Mesendoderm (in vitro differentiated cells): ENCODE measurements at regions not wholly inside any gene's neighbourhood (a gene's known extent, or its start where the extent isn't known, plus 50 kb on each side); places are given as distances from the start of the nearest gene placed in this dataset.

Source experiments
- DNase-seq: peaks from one replicate; pipeline ENCODE4 v3.0.0; 2013
- H2AK5ac ChIP-seq: 2 replicates; pipeline ENCODE4 v1.6.1; 2013; ENCODE audit warnings: low read length, inconsistent platforms
- H2BK120ac ChIP-seq: 2 replicates; pipeline ENCODE4 v1.6.1; 2013; ENCODE audit warnings: low read depth, mild to moderate bottlenecking, low read length, moderate library complexity, mixed read lengths
- H2BK15ac ChIP-seq: replicated peaks from 2 replicates; pipeline ENCODE4 v1.6.1; 2013; ENCODE audit warnings: low read depth, mild to moderate bottlenecking, moderate library complexity
- H2BK5ac ChIP-seq: 2 replicates; pipeline ENCODE4 v1.6.1; 2013; ENCODE audit warnings: low read length, inconsistent platforms
- H3K18ac ChIP-seq: 2 replicates; pipeline ENCODE4 v1.6.1; 2013; ENCODE audit warnings: mild to moderate bottlenecking, low read length, mixed read lengths
- H3K23ac ChIP-seq: one replicate; pipeline ENCODE4 v1.6.1; 2013; ENCODE audit warnings: low read length
- H3K27ac ChIP-seq: 2 replicates; pipeline ENCODE4 v1.5.1; 2013; ENCODE audit warnings: low read depth, mild to moderate bottlenecking, inconsistent platforms, low read length, moderate library complexity
- H3K27me3 ChIP-seq: 2 replicates; pipeline ENCODE4 v1.6.1; 2013; ENCODE audit warnings: low read length, control low read depth, mild to moderate bottlenecking, inconsistent platforms; ENCODE audit not compliant: insufficient read depth, poor library complexity
- H3K36me3 ChIP-seq: 2 replicates; pipeline ENCODE4 v1.6.1; 2013; ENCODE audit warnings: low read length, inconsistent platforms; ENCODE audit not compliant: control insufficient read depth, insufficient read depth
- H3K4ac ChIP-seq: one replicate; pipeline ENCODE4 v1.6.1; 2013; ENCODE audit warnings: low read depth, mild to moderate bottlenecking, low read length, moderate library complexity
- H3K4me1 ChIP-seq: 2 replicates; pipeline ENCODE4 v1.6.1; 2013; ENCODE audit warnings: low read depth, low read length, inconsistent platforms; ENCODE audit not compliant: control insufficient read depth
- H3K4me2 ChIP-seq: 2 replicates; pipeline ENCODE4 v1.6.1; 2013; ENCODE audit warnings: low read length
- H3K4me3 ChIP-seq: 2 replicates; pipeline ENCODE4 v1.5.1; 2013; ENCODE audit warnings: mild to moderate bottlenecking, low read length
- H3K56ac ChIP-seq: one replicate; pipeline ENCODE4 v1.6.1; 2013; ENCODE audit warnings: low read length
- H3K79me1 ChIP-seq: 2 replicates; pipeline ENCODE4 v1.6.1; 2013; ENCODE audit warnings: low read length, inconsistent platforms
- H3K79me2 ChIP-seq: 2 replicates; pipeline ENCODE4 v1.6.1; 2013; ENCODE audit warnings: mild to moderate bottlenecking, low read length; ENCODE audit not compliant: control insufficient read depth, insufficient read depth
- H3K9ac ChIP-seq: 2 replicates; pipeline ENCODE4 v1.6.1; 2013; ENCODE audit warnings: low read length, inconsistent platforms
- H4K5ac ChIP-seq: one replicate; pipeline ENCODE4 v1.6.1; 2013; ENCODE audit warnings: low read length
- H4K8ac ChIP-seq: one replicate; pipeline ENCODE4 v1.6.1; 2013; ENCODE audit warnings: low read depth, mild to moderate bottlenecking, control low read depth, low read length, moderate library complexity
- WGBS: extraction: QIAGEN DNeasy Blood & Tissue Kit; methylation state at CpG from one replicate; pipeline ENCODE4 v1.1.7; 2013; ENCODE audit warnings: low lambda C conversion rate, missing lambda C conversion rate; ENCODE audit not compliant: insufficient coverage; ENCODE audit errors: extremely low coverage; 5-methylcytosine and 5-hydroxymethylcytosine counted together

DNA sequence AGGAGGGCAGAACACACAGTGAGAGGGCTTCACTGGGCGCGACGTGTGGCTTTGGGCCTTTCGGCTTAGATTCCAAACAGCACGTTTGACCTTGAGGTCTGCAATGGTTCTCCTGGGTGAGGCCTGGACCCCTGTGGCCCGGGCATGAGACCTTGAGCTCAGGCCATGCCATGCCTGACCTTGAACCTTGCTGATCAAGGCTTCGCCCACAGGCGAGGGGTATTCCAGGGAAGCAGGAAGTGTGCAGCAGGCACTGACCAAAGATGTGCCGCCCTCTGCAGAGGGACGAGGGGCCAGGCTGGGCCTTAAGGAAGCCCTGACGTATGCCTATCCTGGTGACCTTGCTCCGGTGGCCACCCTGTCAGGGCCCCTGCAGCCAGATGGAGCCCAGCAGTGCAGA, 178.3 kb upstream of the HDAC4 start:
- Histone ChIP-seq H3K27me3 (no peaks in the 10 kb centered on the region), H3K36me3 (no peaks in the 10 kb centered on the region), H3K9ac (no peak overlapping the region), H3K56ac (no peak overlapping the region), H3K4me3 (no peak overlapping the region), H4K5ac (no peak overlapping the region), H2BK15ac (no peak overlapping the region), H3K4ac (no peak overlapping the region), H3K4me1 (no peaks in the 10 kb centered on the region), H2AK5ac (no peak overlapping the region), H3K23ac (no peak overlapping the region), H3K79me1 (no peaks in the 10 kb centered on the region), H3K27ac (no peak overlapping the region), H3K79me2 (no peaks in the 10 kb centered on the region), H2BK120ac (no peak overlapping the region), H3K18ac (no peak overlapping the region), H4K8ac (no peak overlapping the region), H2BK5ac (no peak overlapping the region), H3K4me2 (no peak overlapping the region)
- no peak for DNase-seq
- WGBS = no CpG with 5 or more reads among the region's 12 CpGs

DNA sequence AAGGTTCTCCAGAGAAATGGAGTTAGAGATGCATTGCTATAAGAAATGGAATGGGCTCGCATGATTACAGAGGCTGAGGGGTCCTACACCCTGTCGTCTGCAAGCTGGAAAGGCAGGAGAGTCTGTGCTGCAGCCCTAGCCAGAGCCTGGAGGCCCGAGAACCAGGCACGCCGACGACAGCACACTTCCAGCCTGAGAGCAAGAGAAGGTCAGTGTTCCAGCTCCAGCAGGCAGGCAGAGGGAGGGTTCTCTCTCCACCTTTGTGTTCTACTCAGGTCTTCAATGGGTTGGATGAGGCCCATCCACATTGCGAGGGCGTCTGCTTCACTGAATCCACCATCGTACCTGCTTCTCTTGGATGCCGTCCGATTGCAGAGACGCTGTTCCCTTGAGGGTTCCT, 177.6 kb upstream of the HDAC4 start:
- Histone ChIP-seq H2AK5ac (no peak overlapping the region), H3K27me3 (no peaks in the 10 kb centered on the region), H3K4me2 (no peak overlapping the region), H3K4me3 (no peak overlapping the region), H3K36me3 (no peaks in the 10 kb centered on the region), H3K4me1 (no peaks in the 10 kb centered on the region), H3K9ac (no peak overlapping the region), H3K79me1 (no peaks in the 10 kb centered on the region), H3K27ac (no peak overlapping the region), H4K8ac (no peak overlapping the region), H3K56ac (no peak overlapping the region), H2BK120ac (no peak overlapping the region), H3K79me2 (no peaks in the 10 kb centered on the region), H2BK15ac (no peak overlapping the region), H2BK5ac (no peak overlapping the region), H3K23ac (no peak overlapping the region), H4K5ac (no peak overlapping the region), H3K18ac (no peak overlapping the region), H3K4ac (no peak overlapping the region)
- no CpG with 5 or more reads among the region's 12 CpGs for WGBS
- no peak for DNase-seq

DNA sequence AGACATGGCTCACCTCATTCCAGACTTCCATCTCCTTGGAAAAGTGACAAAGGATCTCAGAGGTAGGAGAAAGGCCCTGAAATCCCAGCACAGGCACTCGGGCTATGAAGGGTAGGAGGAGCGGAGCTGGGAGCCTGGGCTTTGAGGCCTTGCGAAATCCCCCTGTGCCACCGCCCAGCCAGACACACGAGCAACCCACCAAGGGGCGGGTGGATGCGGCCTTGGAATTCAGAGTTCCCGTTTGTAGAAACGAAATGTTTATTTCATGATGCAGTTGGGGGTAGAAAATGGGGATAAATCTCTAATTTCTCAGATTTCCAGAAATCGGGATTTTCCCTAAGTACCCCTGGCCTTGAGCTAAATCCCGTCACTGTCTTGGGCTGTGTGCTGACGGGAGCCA, 177.1 kb upstream of the HDAC4 start:
- WGBS = no CpG with 5 or more reads among the region's 12 CpGs
- no peaks in the 10 kb centered on the region for H3K4me1 ChIP-seq
- no peak overlapping the region for H3K56ac ChIP-seq
- H2BK15ac ChIP-seq = no peak overlapping the region
- H2BK120ac ChIP-seq = no peak overlapping the region
- H3K4me2 ChIP-seq = no peak overlapping the region
- no peaks in the 10 kb centered on the region for H3K79me2 ChIP-seq
- H3K27ac ChIP-seq = no peak overlapping the region
- H3K9ac ChIP-seq = no peak overlapping the region
- no peak overlapping the region for H3K4ac ChIP-seq
- H4K5ac ChIP-seq = no peak overlapping the region
- H3K18ac ChIP-seq = no peak overlapping the region
- H3K36me3 ChIP-seq = no peaks in the 10 kb centered on the region
- H3K79me1 ChIP-seq = no peaks in the 10 kb centered on the region
- no peak overlapping the region for H3K23ac ChIP-seq
- H3K27me3 ChIP-seq = no peaks in the 10 kb centered on the region
- DNase-seq = no peak
- H3K4me3 ChIP-seq = no peak overlapping the region
- no peak overlapping the region for H4K8ac ChIP-seq
- H2AK5ac ChIP-seq = no peak overlapping the region
- H2BK5ac ChIP-seq = no peak overlapping the region

DNA sequence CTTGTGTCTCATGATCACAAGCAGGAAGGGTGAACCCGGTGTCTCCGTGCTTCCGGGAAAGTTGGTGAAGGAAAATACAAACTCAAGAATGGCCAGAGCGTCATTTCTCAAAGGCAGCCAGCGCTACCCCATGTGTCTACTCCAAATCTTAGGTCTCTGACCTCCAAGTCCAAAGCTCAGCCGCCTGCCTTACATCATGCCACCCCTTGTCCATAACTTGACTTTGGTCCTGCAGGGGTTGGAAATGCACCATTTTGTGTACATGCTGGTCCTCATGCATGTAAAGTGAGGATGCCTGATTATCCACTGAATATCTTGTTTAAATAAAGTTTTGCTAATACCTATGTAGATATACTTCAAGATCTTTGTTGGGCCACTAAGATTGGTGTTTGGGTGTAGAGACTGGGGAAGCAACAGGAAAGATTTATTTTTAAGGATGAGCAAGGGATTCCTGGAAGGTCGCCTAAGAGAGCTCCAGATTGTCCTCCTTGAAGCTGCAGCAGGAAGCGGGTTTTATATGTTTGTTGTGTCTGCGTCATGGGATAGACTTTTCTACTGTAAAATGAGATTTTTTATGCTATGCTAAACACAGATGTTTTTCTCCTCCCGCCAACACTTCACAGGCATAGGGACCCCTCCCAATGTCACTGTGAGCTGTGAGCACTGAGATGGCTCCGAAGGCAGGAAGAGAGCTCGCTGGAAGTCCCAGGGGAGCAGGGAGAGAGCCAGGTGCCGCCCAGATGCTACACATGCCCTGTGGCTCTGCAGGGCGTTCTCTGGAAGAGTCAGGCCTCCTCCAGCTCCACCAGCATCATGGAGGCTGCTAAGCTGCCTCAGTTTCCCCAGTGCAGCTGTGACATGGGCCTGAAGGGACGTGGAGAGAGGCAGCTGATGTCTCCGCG, 176.2 kb upstream of the HDAC4 start:
- no peak overlapping the region for H3K4ac ChIP-seq
- H3K79me2 ChIP-seq = no peaks in the 10 kb centered on the region
- no peak for DNase-seq
- H4K8ac ChIP-seq = no peak overlapping the region
- H3K36me3 ChIP-seq = no peaks in the 10 kb centered on the region
- H3K4me2 ChIP-seq = no peak overlapping the region
- no peaks in the 10 kb centered on the region for H3K4me1 ChIP-seq
- no peak overlapping the region for H3K9ac ChIP-seq
- H3K18ac ChIP-seq = no peak overlapping the region
- no peak overlapping the region for H2AK5ac ChIP-seq
- no peak overlapping the region for H2BK120ac ChIP-seq
- H2BK5ac ChIP-seq = no peak overlapping the region
- no peak overlapping the region for H3K56ac ChIP-seq
- no peak overlapping the region for H3K4me3 ChIP-seq
- H4K5ac ChIP-seq = no peak overlapping the region
- WGBS = no CpG with 5 or more reads among the region's 17 CpGs
- no peak overlapping the region for H3K23ac ChIP-seq
- H3K79me1 ChIP-seq = no peaks in the 10 kb centered on the region
- H3K27me3 ChIP-seq = no peaks in the 10 kb centered on the region
- H2BK15ac ChIP-seq = no peak overlapping the region
- no peak overlapping the region for H3K27ac ChIP-seq

DNA sequence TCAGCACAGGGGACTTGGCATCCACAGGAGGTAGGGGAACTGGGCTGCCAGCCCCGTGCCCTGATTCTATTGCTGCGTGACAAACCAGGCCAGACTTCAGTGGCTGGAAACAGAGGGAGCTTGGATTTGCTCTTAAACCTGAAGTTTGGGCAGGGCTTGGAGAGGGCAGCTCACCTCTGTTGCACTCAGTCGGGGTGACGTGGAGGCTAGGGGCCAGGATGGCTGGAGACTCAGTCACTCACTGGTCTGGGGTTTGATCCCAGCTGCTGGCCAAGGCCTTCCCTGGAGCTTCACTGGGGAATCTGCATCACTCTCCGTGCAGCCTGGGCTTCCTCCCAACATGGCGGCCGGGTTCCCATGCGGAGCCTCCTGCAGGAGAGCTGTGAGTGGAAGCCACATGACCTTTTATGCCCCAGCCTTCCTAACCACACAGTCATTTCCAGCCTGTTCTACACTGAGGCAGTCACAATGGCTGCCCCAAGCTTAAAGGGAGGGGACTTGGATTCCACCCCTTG, 175.2 kb upstream of the HDAC4 start:
- no peak overlapping the region for H3K4ac ChIP-seq
- H3K18ac ChIP-seq = no peak overlapping the region
- H3K9ac ChIP-seq = no peak overlapping the region
- H3K27me3 ChIP-seq = no peaks in the 10 kb centered on the region
- H2BK5ac ChIP-seq = no peak overlapping the region
- no peak overlapping the region for H2AK5ac ChIP-seq
- DNase-seq = no peak
- H3K4me1 ChIP-seq = no peaks in the 10 kb centered on the region
- H2BK120ac ChIP-seq = no peak overlapping the region
- no peaks in the 10 kb centered on the region for H3K79me2 ChIP-seq
- WGBS = no CpG with 5 or more reads among the region's 8 CpGs
- H3K23ac ChIP-seq = no peak overlapping the region
- no peaks in the 10 kb centered on the region for H3K79me1 ChIP-seq
- no peak overlapping the region for H2BK15ac ChIP-seq
- no peak overlapping the region for H3K27ac ChIP-seq
- H4K8ac ChIP-seq = no peak overlapping the region
- H3K56ac ChIP-seq = no peak overlapping the region
- H3K4me2 ChIP-seq = no peak overlapping the region
- H3K36me3 ChIP-seq = no peaks in the 10 kb centered on the region
- no peak overlapping the region for H4K5ac ChIP-seq
- no peak overlapping the region for H3K4me3 ChIP-seq
